Central memory CD4-positive, alpha-beta T cell (primary cell): ENCODE measurements at regions not wholly inside any gene's neighbourhood (a gene's known extent, or its start where the extent isn't known, plus 50 kb on each side); places are given as distances from the start of the nearest gene placed in this dataset.
"Not testable (repeated sequence)": the region's sequence is repeated elsewhere in the genome, so short reads cannot be mapped to it uniquely, and the experiment has no call there.

Source experiments
- DNase-seq: peaks from one replicate; pipeline ENCODE4 v3.0.0; 2022

DNA sequence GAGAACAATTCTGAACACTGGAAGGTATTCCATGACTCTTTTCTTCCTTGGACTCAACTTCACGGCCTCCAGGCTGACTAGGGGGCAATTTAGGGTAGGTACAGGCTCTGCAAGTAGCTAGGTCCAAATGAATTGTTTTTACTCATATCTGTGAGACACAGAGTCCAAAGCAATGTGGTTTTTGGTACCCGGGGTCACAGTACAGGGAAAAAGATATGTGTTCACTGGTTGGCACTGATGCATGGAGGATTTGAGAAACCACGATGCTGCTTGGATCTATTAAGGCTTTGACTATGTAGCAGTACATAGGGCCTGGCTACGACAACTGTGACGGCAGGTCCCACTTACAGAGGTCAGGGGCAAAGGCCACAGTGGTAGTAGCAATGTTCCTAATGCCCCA is 200.6 kb downstream of the DUSP10 start:
- no peak for DNase-seq

DNA sequence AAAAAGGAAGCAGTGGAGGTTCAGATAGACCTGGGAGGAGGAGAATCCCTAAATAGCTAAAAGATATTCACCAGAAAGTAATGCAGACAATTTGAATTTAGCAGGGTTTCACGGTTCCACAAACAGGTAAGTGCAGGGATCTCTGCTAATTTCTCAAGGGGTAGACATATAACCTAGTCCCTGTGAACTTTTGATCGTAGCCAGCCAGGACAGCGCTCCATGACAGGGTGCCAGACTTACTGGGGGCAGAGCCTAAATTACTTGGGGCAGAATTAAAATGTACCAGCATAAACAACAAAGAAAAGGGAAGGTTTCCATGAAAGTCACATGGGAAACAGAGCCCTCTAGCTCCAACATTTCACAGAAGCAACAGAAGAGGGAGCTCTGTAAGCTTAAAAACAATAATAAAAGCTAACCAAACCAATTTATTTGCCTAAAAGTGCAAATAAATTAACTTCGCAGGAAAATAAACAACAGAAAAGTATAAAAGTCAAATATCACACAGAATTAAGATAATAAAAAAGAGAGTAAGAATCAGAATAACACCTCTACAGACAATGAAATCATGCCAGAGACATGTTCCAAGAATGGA is 198.3 kb downstream of the DUSP10 start:
- DNase-seq = no peak

DNA sequence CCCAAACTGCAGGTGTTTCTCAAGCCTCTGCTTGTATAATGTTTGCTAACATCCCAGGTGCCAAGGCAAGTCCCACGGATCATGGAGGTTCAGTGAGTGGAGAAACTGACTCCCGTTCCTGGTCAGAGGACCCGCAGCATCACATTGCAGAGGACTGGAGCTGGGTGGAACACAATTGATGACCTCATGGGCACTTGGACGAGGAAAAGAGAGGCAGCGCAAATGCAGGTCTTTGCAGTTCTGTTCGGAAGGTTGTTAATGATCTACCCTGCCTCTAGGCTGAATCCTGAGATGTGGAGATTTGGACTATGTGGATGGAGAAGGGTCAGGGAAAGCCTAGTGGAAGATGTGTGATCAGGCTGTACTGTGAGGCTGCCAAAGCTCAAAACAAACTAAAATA is 192.9 kb downstream of the DUSP10 start:
- no peak for DNase-seq

DNA sequence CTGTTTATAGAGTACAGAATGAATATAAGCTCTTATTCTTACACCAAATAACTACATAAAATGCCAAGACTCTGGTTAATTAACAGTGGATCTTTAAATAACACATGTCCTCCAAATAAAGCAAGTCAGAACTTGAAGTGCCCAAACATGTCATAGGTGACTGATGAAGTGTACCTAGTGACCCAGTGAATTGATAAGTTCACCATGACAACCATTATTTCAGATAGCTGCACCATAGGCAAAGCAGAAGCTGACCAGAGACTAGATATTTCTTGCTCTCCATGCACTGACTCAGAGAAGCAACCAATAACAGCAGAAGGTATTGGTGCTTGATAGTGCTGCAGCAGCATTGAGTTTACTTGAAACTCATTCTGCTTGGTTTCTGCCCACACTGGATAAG is 192.1 kb downstream of the DUSP10 start:
- no peak for DNase-seq

DNA sequence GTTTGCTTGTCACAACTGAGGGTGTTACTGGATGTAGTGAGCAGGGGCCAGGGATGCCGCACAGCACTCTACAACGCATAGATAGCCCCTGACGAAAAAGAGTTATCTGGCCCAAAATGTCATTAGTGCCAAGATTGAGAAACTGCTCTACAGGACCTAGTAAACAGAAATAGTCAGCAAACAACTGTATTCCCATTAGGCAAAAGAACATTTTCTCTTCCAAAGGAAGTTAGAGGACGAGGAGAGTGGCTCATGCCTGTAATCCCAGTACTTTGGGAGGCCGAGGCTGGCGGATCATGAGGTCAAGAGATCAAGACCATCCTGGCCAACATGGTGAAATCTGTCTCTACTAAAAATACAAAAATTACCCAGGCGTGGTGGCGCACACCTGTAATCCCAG is 189.1 kb downstream of the DUSP10 start:
- DNase-seq = not testable (repeated sequence)

DNA sequence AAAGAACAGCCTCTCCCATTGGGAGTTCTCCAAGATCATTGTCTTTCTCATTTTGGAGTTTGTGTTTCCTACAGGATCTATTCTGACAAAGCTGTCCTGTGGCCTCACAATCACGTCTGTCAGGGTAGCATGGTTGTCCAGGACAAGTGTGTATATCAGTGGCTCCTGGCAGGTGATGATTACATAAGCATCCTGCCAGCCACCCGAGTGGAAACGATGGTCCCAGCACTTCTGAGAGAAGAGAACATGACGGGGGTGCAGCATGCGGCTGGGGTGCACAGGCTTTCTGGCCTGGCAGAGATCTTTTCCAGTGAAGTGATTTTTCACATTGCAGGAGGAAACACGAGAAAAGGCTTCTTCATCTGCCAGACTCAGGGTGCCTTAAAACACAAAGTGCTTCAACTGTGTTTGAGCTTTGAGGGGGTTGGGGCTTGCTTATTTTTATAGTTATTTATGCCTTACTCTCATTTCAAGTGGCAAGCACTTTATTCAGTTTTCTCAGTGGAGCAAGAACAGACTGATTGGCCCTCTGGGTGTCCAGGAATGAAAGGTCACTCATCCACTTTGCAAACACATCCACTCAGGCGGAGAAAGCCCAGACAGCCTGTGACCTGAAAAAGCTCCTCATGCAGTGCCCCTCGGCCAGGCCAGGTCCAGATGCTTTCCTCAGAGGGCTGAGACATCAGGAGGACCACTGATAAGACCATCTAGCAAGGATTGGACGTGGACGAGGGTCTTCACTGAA is 186.0 kb downstream of the DUSP10 start:
- no peak for DNase-seq

DNA sequence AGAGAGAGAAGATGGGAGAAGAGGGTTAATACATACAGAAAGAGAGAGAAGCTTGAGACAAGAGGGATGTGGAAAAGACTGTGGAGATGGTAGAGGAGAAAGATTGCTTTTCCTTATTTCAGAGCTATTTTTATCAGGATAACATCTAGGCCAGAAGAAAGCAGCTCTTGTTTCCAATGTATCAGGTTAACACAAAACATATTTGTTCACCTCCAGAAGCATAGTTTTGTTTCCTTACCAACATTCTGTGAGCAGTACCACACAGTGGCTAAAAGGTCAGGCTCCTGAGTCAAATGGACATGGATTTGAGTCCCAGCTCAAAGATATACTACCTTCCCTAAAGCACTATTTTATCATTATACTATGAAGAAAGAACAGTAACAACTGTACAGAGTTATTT is 185.5 kb downstream of the DUSP10 start:
- no peak for DNase-seq

DNA sequence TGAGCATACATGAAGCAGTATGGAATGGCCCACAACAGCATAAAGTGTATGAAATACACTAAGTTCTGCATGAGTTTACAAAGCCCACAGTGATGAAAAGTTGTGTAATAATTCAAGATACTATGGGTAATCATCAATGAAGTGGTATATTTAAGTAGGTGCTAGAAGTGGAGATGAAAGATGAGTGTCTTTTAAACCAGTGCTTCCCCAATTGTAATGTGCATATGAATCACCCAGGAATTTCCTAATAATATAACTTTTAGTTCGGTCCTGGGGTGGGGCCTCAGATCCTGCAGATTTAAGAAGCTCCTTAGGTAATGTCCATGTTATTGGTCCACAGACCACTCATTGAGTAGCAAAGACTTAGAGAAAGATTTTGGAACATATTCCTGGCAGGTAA is 184.9 kb downstream of the DUSP10 start:
- no peak for DNase-seq

DNA sequence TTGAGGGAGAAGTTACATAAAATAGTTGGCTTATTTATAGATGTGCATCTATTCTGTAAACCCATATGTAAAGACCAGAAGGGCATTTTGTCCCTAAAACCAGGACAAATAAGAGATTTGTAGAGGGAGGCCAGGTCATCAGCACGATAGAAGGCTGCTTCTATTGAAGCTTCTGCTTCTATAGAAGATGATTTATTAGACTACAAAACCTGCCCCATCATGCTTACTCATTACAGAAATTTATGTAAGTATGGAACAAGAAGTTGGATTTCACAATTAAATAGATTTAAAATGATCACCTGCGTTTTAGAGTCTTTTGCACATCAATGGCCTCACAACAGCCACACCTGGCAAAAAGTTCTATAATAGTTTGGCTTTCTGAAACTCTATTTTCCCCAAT is 183.5 kb downstream of the DUSP10 start:
- no peak for DNase-seq

DNA sequence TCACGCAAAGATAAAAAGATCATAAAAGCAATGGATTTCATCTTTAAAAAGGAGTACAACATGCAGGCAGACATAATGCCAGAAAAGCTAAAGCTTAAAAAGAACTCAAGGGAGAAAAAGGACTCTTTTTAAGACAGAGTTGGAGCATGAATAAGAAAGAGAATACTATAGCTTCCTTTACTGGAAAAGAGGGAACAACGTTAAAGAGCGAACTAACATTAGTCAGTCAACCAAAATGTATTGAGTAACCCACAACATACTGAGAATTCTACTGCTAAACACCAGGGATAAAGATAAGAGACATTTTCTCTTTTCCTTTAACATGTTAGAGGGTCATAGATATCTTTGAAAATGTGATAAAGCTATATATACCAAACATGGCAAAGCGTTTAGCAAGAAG is 182.0 kb downstream of the DUSP10 start:
- no peak for DNase-seq

DNA sequence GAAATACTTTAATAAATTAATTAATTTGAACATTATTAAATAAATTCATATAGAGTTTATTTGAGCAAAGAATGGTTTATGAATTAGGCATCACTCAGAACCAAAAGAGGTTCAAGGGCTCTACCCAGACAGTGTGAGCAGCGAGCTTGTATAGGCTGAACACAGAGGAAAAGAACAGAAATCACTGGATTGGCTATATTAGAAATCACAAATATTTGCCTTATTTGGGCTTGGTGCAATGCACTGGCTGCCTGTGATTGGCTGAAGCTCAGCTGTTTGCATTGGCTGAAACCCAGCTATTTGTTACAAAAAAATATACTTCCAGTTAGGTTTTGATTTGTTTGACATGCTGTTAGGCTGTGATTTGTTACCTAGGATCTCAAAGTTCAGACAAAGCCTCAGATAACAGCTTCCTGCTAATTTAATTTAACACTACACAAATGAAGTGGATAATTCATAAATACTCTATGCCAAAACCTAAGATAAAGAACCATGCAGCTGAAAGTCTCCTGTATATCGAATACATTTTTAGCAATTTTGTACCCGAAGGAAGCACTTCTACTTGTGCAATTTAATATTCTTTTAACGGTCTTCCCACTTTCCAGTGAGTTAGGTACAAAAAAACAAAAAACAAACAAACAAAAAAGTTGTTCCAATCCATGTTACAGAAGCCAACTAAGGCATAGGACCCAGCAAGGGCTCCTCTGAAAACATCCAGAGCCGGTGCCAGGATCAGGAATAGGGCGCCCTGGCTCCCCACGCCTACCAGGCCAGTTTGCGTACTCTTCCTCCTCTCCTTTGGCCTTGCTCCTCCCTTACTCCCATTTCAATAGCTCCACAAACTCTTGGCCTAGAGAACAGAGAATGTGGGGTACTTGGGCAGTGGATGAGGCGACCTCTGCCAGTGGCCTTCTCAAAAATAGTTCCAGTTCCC is 179.1 kb downstream of the DUSP10 start:
- no peak for DNase-seq

DNA sequence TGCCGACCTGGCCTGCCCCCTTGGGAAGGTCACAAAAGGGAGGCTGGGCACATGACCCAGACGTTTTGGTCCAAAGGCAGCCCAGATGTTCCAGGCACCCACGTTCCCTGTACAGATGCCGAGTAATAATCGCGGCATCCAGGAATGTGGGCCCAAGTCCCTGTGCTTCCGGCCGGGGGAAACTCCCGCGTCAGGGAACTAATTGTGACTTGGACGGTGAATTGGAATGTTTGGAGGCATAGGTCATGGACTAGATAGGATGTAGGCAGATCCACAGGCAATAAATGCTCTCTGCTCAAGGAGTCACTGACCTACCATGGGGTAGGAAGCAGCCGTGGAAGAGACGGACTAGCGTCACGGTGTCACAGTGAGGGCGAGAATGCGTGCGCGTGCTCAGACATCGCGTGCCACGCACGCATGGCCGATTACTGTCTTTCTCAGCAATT is 178.4 kb downstream of the DUSP10 start:
- DNase-seq = no peak

DNA sequence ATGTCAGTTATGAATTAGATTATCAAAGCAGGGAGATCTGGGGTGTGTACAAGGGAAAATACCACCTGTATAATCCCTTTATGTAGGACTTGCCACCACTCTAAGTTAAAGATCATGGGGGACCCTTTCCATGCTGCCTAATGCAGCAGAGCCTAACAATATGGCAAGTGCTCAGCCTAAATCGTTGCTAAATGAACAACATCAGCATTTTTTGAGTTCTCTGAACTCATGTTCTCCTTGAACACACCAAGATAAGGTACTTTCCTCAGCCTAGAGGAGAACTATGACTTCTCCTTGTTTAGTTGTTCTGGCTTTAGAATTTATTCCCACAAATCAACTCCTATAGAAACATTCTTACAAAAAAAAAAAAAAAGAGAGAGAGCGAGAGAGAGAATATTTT is 177.0 kb downstream of the DUSP10 start:
- DNase-seq = no peak

DNA sequence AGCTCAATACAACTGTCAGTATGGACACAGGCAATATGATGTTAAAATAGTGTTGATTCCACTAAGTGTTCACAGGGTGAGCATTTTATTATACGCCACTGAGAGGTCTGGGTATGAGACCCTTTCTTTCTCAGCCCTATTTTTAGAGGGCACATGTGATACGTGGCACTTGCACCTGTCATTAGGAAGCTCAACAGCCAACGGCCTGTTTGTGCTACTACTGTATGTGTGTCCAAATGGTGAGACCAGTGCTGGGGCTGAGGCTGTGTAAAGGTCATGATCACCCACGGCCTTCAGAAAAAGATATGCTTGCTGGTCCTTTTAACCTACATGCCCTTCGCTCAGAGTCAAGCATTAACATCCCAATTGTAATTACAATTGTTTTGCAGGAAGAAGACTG is 176.2 kb downstream of the DUSP10 start:
- DNase-seq = no peak

DNA sequence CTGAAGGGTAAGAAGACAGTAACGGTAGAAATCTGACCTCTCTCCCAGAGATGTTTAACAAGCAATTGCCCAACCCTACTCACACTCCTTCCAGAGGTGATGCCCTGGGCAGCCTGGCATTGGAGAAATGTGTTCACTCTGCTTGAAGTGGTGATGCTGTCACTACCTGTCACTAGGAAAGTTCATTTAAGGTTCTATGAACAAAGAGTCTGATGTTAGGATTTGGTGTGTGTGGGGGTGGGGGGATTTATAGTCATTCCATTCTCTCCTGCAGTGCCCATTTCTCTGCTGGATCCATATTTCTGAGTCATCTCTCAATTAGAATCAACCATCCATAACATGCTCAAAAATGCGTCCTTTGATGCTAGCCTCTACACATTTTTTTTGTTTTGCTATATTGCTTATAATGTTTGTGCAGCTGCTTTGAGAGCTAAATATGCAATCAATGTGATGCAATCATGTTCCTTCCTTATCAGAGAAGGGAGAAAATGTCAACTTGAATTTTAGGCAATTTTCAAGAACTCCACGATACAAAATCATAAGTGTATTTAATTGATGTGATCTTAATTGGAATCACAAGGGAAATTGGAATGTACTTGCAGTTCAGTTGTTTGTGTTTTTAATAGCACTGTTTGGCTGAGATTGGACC is 173.9 kb downstream of the DUSP10 start:
- DNase-seq = no peak

DNA sequence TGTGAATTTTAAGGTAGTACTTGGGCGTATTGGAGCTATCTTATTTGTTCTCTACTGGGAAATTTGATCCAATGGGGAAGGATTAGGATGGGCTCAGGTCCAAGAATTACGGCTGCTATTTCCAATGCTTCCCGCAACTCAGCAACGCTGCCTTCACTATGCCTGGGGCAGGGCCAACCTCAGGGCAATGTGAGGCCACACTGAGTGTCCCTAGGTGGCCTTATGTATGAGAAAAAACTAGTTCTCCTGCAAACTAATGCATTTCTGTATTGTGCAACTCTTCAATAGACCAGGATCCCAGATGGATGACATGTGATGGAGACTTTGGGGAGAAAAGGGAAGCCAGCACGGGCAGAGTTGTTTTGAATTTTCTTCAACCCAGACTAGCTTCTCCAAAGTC is 168.1 kb downstream of the DUSP10 start:
- no peak for DNase-seq

DNA sequence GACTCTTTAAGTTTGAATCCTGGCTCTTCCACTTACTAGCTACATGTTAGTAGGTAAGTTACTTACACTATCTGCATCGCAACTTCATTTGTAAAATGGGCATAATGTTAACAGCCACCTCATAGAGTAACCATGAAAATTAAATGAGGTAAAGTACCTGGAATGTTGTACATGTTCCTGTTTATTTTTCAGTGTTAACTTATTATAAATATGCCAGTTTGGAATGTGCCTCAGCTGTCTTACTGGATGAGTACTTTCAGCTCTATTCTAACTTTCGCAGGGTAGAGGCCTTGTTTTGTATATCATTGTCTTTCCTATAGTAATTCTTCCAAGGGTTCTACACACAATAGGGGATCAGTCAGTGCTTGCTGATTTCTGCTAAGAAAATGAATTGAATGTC is 167.4 kb downstream of the DUSP10 start:
- no peak for DNase-seq

DNA sequence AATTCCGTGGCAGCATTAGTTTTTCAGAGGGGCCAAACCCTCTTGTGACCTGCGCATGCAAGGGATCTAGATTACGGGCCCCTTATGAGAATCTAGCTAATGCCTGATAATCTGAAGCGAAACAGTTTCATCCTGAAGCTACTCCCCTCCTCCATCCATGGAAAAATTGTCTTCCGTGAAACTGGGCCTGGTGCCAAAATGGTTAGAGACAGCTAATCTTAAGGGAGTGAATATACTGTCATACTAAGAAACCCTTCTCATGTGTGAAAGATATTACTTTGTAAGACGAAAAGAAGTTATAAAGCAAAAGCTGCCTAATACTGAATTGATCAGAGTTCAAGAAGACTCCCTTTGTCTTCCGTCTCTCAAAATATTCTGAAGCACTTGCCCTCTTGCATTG is 166.3 kb downstream of the DUSP10 start:
- no peak for DNase-seq

DNA sequence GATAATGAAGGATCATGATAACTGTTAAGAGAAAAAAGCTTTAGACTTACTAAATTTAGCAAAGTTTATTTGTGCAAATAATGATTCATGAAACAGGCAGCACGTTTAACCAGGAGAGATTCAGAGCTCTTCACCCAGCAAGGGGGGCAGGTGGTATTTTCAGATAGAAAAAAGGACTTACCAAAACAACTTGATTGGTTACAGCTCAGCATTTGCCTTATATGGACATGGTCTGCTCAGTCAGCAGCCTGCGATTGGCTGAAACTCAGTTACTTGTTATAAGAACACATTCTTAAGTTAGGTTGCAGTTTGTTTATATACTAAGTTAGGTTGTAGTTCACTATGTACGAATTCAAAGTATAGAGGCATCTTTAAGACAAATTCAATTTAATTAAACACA is 165.6 kb downstream of the DUSP10 start:
- DNase-seq = no peak

DNA sequence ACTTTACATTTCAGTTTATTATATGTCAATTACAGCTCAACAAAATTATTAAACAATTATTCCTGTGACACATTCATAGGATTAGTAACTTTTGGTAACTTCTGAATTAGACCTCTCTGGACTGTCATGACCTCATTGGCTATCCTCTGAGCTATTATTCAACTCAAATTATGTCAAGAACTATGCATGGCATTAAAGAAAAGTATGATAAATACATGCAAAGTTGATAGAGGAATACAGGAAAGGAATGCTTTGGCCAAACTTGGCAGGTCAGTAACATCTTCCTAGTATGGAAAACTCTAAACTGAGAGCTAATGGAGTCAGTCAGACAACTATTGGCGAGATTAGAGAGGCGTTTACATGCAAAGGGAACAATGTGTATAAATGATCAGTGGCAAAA is 158.4 kb downstream of the DUSP10 start:
- no peak for DNase-seq

DNA sequence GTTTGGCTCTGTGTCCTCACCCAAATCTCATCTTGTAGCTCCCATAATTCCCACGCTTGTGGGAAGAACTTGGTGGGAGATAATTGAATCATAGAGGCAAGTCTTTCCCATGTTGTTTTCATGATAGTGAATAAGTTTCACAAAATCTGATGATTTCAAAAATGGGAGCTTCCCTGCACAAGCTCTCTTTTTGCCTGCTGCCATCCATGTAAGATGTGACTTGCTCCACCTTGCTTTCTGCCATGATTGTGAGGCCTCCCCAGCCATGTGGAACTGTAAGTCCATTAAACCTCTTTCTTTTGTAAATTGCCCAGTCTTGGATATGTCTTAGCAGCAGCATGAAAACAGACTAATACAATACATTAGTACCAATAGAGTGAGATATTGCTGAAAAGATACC is 154.9 kb downstream of the DUSP10 start:
- DNase-seq = not testable (repeated sequence)

DNA sequence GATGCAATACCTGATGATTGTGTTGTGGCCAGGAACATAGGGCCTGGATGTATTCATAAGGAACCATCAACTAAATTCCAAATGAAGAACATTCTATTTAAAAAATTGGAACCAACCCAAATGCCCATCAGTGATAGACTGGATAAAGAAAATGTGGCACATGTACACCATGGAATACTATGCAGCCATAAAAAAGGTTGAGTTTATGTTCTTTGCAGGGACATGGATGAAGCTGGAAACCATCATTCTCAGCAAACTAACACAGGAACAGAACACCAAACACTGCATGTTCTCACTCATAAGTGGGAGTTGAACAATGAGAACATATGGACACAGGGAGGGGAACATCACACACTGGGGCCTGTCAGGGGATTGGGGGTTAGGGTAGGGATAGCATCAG is 150.6 kb downstream of the DUSP10 start:
- not testable (repeated sequence) for DNase-seq

DNA sequence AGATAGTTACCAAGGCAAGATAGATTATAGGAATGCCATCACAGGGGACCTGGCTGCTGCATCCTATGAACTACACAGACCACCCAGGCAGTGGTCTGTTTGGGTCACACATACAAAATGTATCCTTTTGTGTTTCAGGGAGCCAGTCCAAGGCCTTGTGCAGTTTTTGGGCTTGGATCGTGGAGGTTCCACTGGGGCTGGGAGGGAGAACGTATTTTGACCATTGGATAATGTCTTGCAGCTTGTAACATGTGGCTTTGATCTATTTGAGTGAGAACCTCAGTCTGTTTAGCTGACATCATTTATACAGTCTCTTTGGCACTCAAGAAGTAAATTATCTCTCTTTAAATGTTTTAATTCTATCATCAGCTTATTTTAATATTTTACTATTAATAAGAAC is 147.3 kb downstream of the DUSP10 start:
- DNase-seq = no peak
